ENCODE measurements at regions not wholly inside any gene's neighbourhood (a gene's known extent, or its start where the extent isn't known, plus 50 kb on each side); places are given as distances from the start of the nearest gene placed in this dataset.

DNA sequence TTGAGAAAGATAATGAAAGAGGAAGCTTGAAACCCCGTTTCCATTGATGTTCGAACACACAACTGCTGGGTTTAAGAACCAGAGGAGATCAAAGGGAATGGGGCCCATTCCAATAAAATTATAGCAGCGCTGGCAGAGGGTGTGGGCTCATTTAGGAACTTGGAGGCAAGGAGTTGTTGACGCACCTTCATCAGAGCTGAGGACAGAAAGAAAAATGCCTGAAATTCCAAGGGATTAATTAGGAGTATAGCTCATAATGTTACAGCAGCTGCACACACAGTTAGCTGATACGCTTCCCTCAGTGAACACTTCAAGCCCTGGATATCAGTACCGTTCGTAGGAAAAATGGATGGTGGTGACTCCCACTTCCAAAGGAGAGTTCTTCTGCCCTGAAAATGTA lies 127.2 kb downstream of the AXIN2 start:
- no peaks in the 10 kb centered on the region for H3K36me3 Mint-ChIP-seq (ENCODE audit: low read depth, unreplicated experiment)

DNA sequence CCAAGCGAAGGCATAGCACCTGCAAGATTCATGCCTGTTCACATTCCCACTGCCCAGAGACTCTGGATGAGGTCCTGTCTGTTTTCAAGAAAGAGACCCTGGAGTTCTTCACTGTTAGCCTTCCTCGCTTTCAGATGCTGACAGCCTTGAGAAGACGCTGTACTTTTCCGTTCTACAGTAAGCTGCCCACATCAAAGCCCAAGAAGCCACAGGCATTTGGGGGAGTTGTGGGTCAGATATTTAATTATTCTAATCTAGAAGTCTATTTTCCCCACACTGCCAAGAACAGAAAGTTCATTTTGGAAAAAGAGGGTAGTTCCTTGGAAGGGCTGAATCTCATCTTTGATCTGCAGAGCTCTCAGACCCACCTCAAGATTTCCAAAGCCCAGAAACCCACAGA lies 127.9 kb downstream of the AXIN2 start:
- Mint-ChIP-seq H3K9me3 (ENCODE audit: unreplicated experiment) (peaks cover 5% of the 10 kb centered on the region), H3K4me1 (ENCODE audit: low read depth, unreplicated experiment) (peaks cover 13% of the 10 kb centered on the region)
- no peak overlapping the region for H3K27ac ChIP-seq (ENCODE audit: low read depth, low read length)

More for the DNA sequence above, 127.2 kb downstream of the AXIN2 start:
- H3K4me3 ChIP-seq (ENCODE audit: insufficient read depth, low read depth, low read length) = no peak overlapping the region
- no peaks in the 10 kb centered on the region for H3K36me3 ChIP-seq (ENCODE audit: insufficient read depth, low read length)
- no peaks in the 10 kb centered on the region for H4K20me1 ChIP-seq (ENCODE audit: insufficient read depth, low read length)
- H3K27ac ChIP-seq (ENCODE audit: low read depth, low read length) = no peak overlapping the region
- FAIRE-seq = no peak
- H3K9ac ChIP-seq (ENCODE audit: low read length) = no peak overlapping the region
- H2AFZ ChIP-seq (ENCODE audit: low read depth, low read length) = no peak overlapping the region
- peaks cover 3% of the 10 kb centered on the region for H3K9me3 Mint-ChIP-seq (ENCODE audit: unreplicated experiment)
- peak; percentile 10 for DNase-seq (ENCODE audit: low read depth)
- no peak overlapping the region for H3K4me2 ChIP-seq (ENCODE audit: low read length)
- H3K27me3 ChIP-seq (ENCODE audit: insufficient read depth, low read length) = no peaks in the 10 kb centered on the region
- no peaks in the 10 kb centered on the region for H3K79me2 ChIP-seq (ENCODE audit: insufficient read depth, low read length)
- no peak overlapping the region for H3K4me3 Mint-ChIP-seq (ENCODE audit: unreplicated experiment)
- H3K9me3 ChIP-seq (ENCODE audit: insufficient read depth, low read depth, low read length) = no peaks in the 10 kb centered on the region
- TF ChIP-seq EZH2 (IDR thresholded peaks at IDR 0.05; ENCODE audit: insufficient read depth, low read length) (no peak), CTCF (IDR thresholded peaks at IDR 0.05; ENCODE audit: insufficient read depth, low read depth, low read length) (no peak)
- H3K4me1 ChIP-seq (ENCODE audit: insufficient read depth, low read length) = no peaks in the 10 kb centered on the region
- peaks cover 2% of the 10 kb centered on the region for H3K27me3 Mint-ChIP-seq (ENCODE audit: low read depth, unreplicated experiment)
- H3K4me1 Mint-ChIP-seq (ENCODE audit: low read depth, unreplicated experiment) = peaks cover 13% of the 10 kb centered on the region
- no peak overlapping the region for H3K27ac Mint-ChIP-seq (ENCODE audit: unreplicated experiment)

More for the DNA sequence above, 127.9 kb downstream of the AXIN2 start:
- H3K4me2 ChIP-seq (ENCODE audit: low read length) = no peak overlapping the region
- no peak overlapping the region for H3K4me3 ChIP-seq (ENCODE audit: insufficient read depth, low read depth, low read length)
- no peak overlapping the region for H3K4me3 Mint-ChIP-seq (ENCODE audit: unreplicated experiment)
- H3K9ac ChIP-seq (ENCODE audit: low read length) = no peak overlapping the region
- TF ChIP-seq CTCF (IDR thresholded peaks at IDR 0.05; ENCODE audit: insufficient read depth, low read depth, low read length) = no peak
- no peak for TF ChIP-seq EZH2 (IDR thresholded peaks at IDR 0.05; ENCODE audit: insufficient read depth, low read length)
- no peak overlapping the region for H3K27ac Mint-ChIP-seq (ENCODE audit: unreplicated experiment)
- no peaks in the 10 kb centered on the region for H3K4me1 ChIP-seq (ENCODE audit: insufficient read depth, low read length)
- H3K36me3 ChIP-seq (ENCODE audit: insufficient read depth, low read length) = no peaks in the 10 kb centered on the region
- peaks cover under 1% of the 10 kb centered on the region for H3K27me3 Mint-ChIP-seq (ENCODE audit: low read depth, unreplicated experiment)
- no peaks in the 10 kb centered on the region for H3K9me3 ChIP-seq (ENCODE audit: insufficient read depth, low read depth, low read length)
- H4K20me1 ChIP-seq (ENCODE audit: insufficient read depth, low read length) = no peaks in the 10 kb centered on the region
- no peaks in the 10 kb centered on the region for H3K27me3 ChIP-seq (ENCODE audit: insufficient read depth, low read length)
- no peak for FAIRE-seq
- H3K36me3 Mint-ChIP-seq (ENCODE audit: low read depth, unreplicated experiment) = no peaks in the 10 kb centered on the region
- peak; percentile 69 for DNase-seq (ENCODE audit: low read depth)
- no peaks in the 10 kb centered on the region for H3K79me2 ChIP-seq (ENCODE audit: insufficient read depth, low read length)
- H2AFZ ChIP-seq (ENCODE audit: low read depth, low read length) = no peak overlapping the region

All from astrocyte (in vitro differentiated cells and primary cell).